Stimulated activated naive CD8-positive, alpha-beta T cell treated with anti-CD3 and anti-CD28 coated beads, Interleukin-15, Interleukin-2, amounts not matched to agents 100 ng/mL and 50 ng/mL, for 24 hours (primary cell): ENCODE measurements at regions not wholly inside any gene's neighbourhood (a gene's known extent, or its start where the extent isn't known, plus 50 kb on each side); places are given as distances from the start of the nearest gene placed in this dataset.

Experiments
- H3K27ac Mint-ChIP-seq: one replicate; pipeline ENCODE4 v1.8.0; 2021; ENCODE audit warnings: mild to moderate bottlenecking, mixed read lengths
- H3K27me3 Mint-ChIP-seq: one replicate; pipeline ENCODE4 v1.8.0; 2021; ENCODE audit warnings: mixed read lengths
- H3K36me3 Mint-ChIP-seq: one replicate; pipeline ENCODE4 v1.8.0; 2021; ENCODE audit warnings: low read depth, mixed read lengths
- H3K4me1 Mint-ChIP-seq: one replicate; pipeline ENCODE4 v1.8.0; 2021; ENCODE audit warnings: low read depth, mixed read lengths
- H3K4me3 Mint-ChIP-seq: one replicate; pipeline ENCODE4 v1.8.0; 2021; ENCODE audit warnings: mild to moderate bottlenecking, mixed read lengths
- H3K9me3 Mint-ChIP-seq: one replicate; pipeline ENCODE4 v1.8.0; 2021; ENCODE audit warnings: mixed read lengths

GRCh38 chr12:111211910-111212757 is 156.8 kb downstream of the PHETA1 start:
- no peaks in the 10 kb centered on the region for H3K36me3 Mint-ChIP-seq
- H3K27me3 Mint-ChIP-seq = no peaks in the 10 kb centered on the region
- no peak overlapping the region for H3K4me3 Mint-ChIP-seq
- H3K9me3 Mint-ChIP-seq = no peaks in the 10 kb centered on the region
- H3K4me1 Mint-ChIP-seq = no peaks in the 10 kb centered on the region
- no peak overlapping the region for H3K27ac Mint-ChIP-seq

- no peaks in the 10 kb centered on the region for H3K4me1 Mint-ChIP-seq
- H3K27ac Mint-ChIP-seq = no peak overlapping the region
- no peaks in the 10 kb centered on the region for H3K36me3 Mint-ChIP-seq
- no peaks in the 10 kb centered on the region for H3K9me3 Mint-ChIP-seq
- peaks cover 4% of the 10 kb centered on the region for H3K27me3 Mint-ChIP-seq
- H3K4me3 Mint-ChIP-seq = no peak overlapping the region
These were observed 159.1 kb downstream of the PHETA1 start for GRCh38 chr12:111209811-111210210.

GRCh38 chr12:111207761-111208160 is 161.1 kb downstream of the PHETA1 start:
- no peaks in the 10 kb centered on the region for H3K36me3 Mint-ChIP-seq
- H3K9me3 Mint-ChIP-seq = no peaks in the 10 kb centered on the region
- no peak overlapping the region for H3K27ac Mint-ChIP-seq
- peaks cover 4% of the 10 kb centered on the region for H3K27me3 Mint-ChIP-seq
- H3K4me1 Mint-ChIP-seq = no peaks in the 10 kb centered on the region
- H3K4me3 Mint-ChIP-seq = no peak overlapping the region

DNA sequence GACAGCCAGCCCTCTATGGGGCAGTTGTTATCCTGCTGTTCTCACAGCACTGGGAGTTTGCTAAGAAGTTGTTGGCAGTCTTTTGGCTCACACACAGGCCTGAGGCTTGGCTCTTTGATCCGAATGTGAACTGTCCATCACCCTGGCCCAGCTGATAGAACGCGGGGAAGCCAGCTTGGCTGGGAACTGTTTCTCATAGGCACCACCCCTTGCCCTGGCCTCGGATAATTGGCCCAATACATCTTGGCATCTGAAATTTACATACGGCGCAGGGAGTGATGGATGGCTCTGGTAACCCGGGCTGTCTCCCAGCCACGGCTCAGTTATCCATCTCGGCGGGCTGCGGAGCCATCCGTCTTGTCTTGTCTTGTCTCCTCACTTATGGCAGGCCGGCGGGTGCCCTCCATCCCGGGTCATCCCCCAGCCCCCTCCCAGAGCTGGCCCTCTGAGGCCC is 164.1 kb downstream of the PHETA1 start:
- Mint-ChIP-seq H3K27me3 (peaks cover 20% of the 10 kb centered on the region), H3K9me3 (no peaks in the 10 kb centered on the region), H3K4me1 (peaks cover 6% of the 10 kb centered on the region), H3K36me3 (no peaks in the 10 kb centered on the region), H3K27ac (no peak overlapping the region), H3K4me3 (no peak overlapping the region)

GRCh38 chr12:111203969-111204368 is 164.9 kb downstream of the PHETA1 start:
- Mint-ChIP-seq H3K27ac (no peak overlapping the region), H3K27me3 (peaks cover 20% of the 10 kb centered on the region), H3K36me3 (no peaks in the 10 kb centered on the region), H3K4me3 (no peak overlapping the region), H3K9me3 (no peaks in the 10 kb centered on the region), H3K4me1 (peaks cover 6% of the 10 kb centered on the region)

- H3K27ac Mint-ChIP-seq = no peak overlapping the region
- H3K9me3 Mint-ChIP-seq = no peaks in the 10 kb centered on the region
- H3K36me3 Mint-ChIP-seq = no peaks in the 10 kb centered on the region
- peaks cover 20% of the 10 kb centered on the region for H3K27me3 Mint-ChIP-seq
- H3K4me1 Mint-ChIP-seq = peaks cover 6% of the 10 kb centered on the region
- no peak overlapping the region for H3K4me3 Mint-ChIP-seq
These were observed 165.4 kb downstream of the PHETA1 start for GRCh38 chr12:111203446-111203845.

GRCh38 chr12:111202237-111202915 is 166.5 kb downstream of the PHETA1 start:
- no peaks in the 10 kb centered on the region for H3K9me3 Mint-ChIP-seq
- peaks cover 20% of the 10 kb centered on the region for H3K27me3 Mint-ChIP-seq
- H3K27ac Mint-ChIP-seq = no peak overlapping the region
- H3K4me1 Mint-ChIP-seq = peaks cover 6% of the 10 kb centered on the region
- no peaks in the 10 kb centered on the region for H3K36me3 Mint-ChIP-seq
- H3K4me3 Mint-ChIP-seq = no peak overlapping the region

DNA sequence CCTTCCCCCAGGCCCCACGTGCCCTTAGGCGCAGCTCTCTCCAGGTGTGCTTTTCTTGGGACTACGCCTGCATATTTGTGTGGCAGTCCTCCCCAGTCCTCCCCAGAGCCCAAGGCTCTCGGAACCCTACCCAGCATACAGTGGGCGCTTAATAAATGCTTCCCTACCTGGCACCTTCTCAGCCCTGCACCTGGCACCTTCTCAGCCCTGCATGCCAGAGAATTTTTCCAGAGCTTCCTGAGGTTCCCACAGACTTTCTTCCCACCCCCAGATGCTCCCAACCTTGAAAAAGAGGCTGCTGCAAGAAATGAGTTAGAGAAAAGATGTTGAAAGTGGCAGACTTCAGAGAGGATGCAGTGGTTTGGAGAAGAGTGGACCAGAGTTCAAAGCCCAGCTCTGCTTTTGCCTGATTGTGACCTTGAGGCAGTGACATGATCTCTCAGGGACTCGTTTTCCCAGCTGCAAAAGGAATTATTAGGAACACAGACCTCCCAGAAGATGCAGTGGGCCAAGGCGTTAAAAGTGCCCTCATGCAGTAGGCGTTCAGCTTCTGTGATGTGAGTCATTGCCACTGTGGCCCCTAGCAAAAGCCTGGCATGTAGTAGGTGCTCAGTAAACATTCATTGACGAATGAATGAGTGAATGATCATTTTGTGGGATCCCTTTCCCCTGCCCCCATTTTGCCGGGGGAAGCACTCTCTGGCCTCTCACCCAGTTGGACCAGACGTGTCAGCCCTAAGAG is 167.2 kb downstream of the PHETA1 start:
- H3K9me3 Mint-ChIP-seq = no peaks in the 10 kb centered on the region
- H3K27ac Mint-ChIP-seq = no peak overlapping the region
- no peaks in the 10 kb centered on the region for H3K36me3 Mint-ChIP-seq
- no peak overlapping the region for H3K4me3 Mint-ChIP-seq
- H3K4me1 Mint-ChIP-seq = peaks cover 6% of the 10 kb centered on the region
- peaks cover 19% of the 10 kb centered on the region for H3K27me3 Mint-ChIP-seq

GRCh38 chr12:111201036-111201435 is 167.9 kb downstream of the PHETA1 start:
- Mint-ChIP-seq H3K27me3 (peaks cover 16% of the 10 kb centered on the region), H3K4me1 (peaks cover 6% of the 10 kb centered on the region), H3K36me3 (no peaks in the 10 kb centered on the region), H3K4me3 (no peak overlapping the region), H3K9me3 (no peaks in the 10 kb centered on the region), H3K27ac (no peak overlapping the region)

GRCh38 chr12:111197376-111197944 is 171.4 kb downstream of the PHETA1 start:
- H3K36me3 Mint-ChIP-seq = no peaks in the 10 kb centered on the region
- no peak overlapping the region for H3K27ac Mint-ChIP-seq
- H3K4me3 Mint-ChIP-seq = no peak overlapping the region
- H3K27me3 Mint-ChIP-seq = peaks cover 13% of the 10 kb centered on the region
- H3K4me1 Mint-ChIP-seq = peaks cover 3% of the 10 kb centered on the region
- H3K9me3 Mint-ChIP-seq = no peaks in the 10 kb centered on the region

- no peaks in the 10 kb centered on the region for H3K4me1 Mint-ChIP-seq
- H3K36me3 Mint-ChIP-seq = no peaks in the 10 kb centered on the region
- H3K4me3 Mint-ChIP-seq = no peak overlapping the region
- H3K27me3 Mint-ChIP-seq = peaks cover 9% of the 10 kb centered on the region
- no peak overlapping the region for H3K27ac Mint-ChIP-seq
- no peaks in the 10 kb centered on the region for H3K9me3 Mint-ChIP-seq
These were observed 172.4 kb downstream of the PHETA1 start for GRCh38 chr12:111196532-111196931.

GRCh38 chr12:111195316-111195715 is 173.6 kb downstream of the PHETA1 start:
- no peak overlapping the region for H3K4me3 Mint-ChIP-seq
- H3K27me3 Mint-ChIP-seq = peaks cover 2% of the 10 kb centered on the region
- H3K36me3 Mint-ChIP-seq = no peaks in the 10 kb centered on the region
- no peaks in the 10 kb centered on the region for H3K9me3 Mint-ChIP-seq
- H3K27ac Mint-ChIP-seq = no peak overlapping the region
- H3K4me1 Mint-ChIP-seq = no peaks in the 10 kb centered on the region

- Mint-ChIP-seq H3K4me1 (no peaks in the 10 kb centered on the region), H3K9me3 (no peaks in the 10 kb centered on the region), H3K27me3 (peaks cover 4% of the 10 kb centered on the region), H3K4me3 (no peak overlapping the region), H3K27ac (no peak overlapping the region), H3K36me3 (no peaks in the 10 kb centered on the region)
These were observed 174.2 kb downstream of the PHETA1 start for GRCh38 chr12:111194703-111195051.

GRCh38 chr12:111193977-111194702 is 174.8 kb downstream of the PHETA1 start:
- Mint-ChIP-seq H3K4me3 (no peak overlapping the region), H3K36me3 (no peaks in the 10 kb centered on the region), H3K4me1 (no peaks in the 10 kb centered on the region), H3K27me3 (peaks cover 4% of the 10 kb centered on the region), H3K27ac (no peak overlapping the region), H3K9me3 (no peaks in the 10 kb centered on the region)
